ENCODE measurements at regions not wholly inside any gene's neighbourhood (a gene's known extent, or its start where the extent isn't known, plus 50 kb on each side); places are given as distances from the start of the nearest gene placed in this dataset.

DNA sequence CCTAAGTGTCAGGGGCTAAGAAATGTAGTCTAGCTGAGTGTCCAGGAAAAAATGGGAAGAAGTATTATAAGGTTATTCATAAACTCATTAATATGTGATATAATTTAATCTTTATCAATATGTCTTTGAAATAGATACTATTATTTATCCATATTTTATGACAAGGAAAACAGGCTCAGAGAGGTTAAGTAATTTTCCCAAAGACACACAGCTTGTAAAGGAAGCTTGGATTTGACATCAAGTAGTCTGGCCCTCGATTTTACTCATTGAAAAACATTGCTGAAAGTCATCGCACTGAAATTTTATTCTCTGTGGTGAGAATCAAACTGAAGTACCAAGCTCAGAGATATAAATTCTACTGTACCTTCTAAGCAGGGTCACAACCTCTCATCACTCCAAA, 276.9 kb downstream of the MSX2 start:
- Mint-ChIP-seq H3K27me3 (ENCODE audit: low read depth) (peaks cover 9% of the 10 kb centered on the region), H3K4me3 (no peak overlapping the region), H3K4me1 (ENCODE audit: low read depth) (peaks cover 17% of the 10 kb centered on the region), H3K9me3 (peaks cover 15% of the 10 kb centered on the region), H3K36me3 (ENCODE audit: insufficient read depth) (no peaks in the 10 kb centered on the region)
- ATAC-seq: no peak
- no peak for DNase-seq

- H3K27me3 Mint-ChIP-seq (ENCODE audit: low read depth): peaks cover 5% of the 10 kb centered on the region
- DNase-seq (no peak), ATAC-seq (no peak)
- no peaks in the 10 kb centered on the region for H3K36me3 Mint-ChIP-seq (ENCODE audit: insufficient read depth)
- peaks cover 17% of the 10 kb centered on the region for H3K4me1 Mint-ChIP-seq (ENCODE audit: low read depth)
- H3K9me3 Mint-ChIP-seq: peaks cover 15% of the 10 kb centered on the region
- H3K4me3 Mint-ChIP-seq: no peak overlapping the region
These were observed 275.2 kb downstream of the MSX2 start for GRCh38 chr5:174999581-174999980.

- H3K4me3 Mint-ChIP-seq: no peak overlapping the region
- ATAC-seq: peak in 1 of 2 donors; percentile 40
- H3K9me3 Mint-ChIP-seq: peaks cover 15% of the 10 kb centered on the region
- H3K27me3 Mint-ChIP-seq (ENCODE audit: low read depth): peaks cover 5% of the 10 kb centered on the region
- peaks cover 17% of the 10 kb centered on the region for H3K4me1 Mint-ChIP-seq (ENCODE audit: low read depth)
- H3K36me3 Mint-ChIP-seq (ENCODE audit: insufficient read depth): no peaks in the 10 kb centered on the region
- no peak for DNase-seq
These were observed 273.8 kb downstream of the MSX2 start for GRCh38 chr5:174998131-174998730.

GRCh38 chr5:174997688-174998087, 273.3 kb downstream of the MSX2 start:
- Mint-ChIP-seq H3K9me3 (peaks cover 15% of the 10 kb centered on the region), H3K27me3 (ENCODE audit: low read depth) (peaks cover 5% of the 10 kb centered on the region), H3K36me3 (ENCODE audit: insufficient read depth) (no peaks in the 10 kb centered on the region), H3K4me3 (no peak overlapping the region), H3K4me1 (ENCODE audit: low read depth) (peaks cover 17% of the 10 kb centered on the region)
- DNase-seq (no peak), ATAC-seq (peak in 1 of 2 donors; percentile 34)

DNA sequence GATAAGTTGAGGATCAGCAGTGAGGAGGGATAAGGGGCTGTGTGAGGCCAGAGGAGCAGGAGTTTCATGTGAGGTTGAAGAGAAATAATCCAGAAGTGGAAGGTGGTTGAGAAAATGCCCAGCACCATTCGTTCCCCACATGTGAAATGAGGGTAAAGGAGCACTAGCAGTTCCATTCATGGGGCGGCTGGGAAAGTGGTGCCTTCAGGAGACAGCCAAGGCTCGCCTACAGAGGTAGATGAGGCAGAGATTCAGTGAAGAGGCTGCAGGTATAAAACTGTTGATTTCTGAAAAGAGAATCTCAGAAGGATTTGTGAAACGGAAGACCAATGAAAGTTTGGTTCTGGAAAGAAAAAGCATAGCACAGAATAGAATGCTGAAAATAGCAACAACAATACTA, 272.6 kb downstream of the MSX2 start:
- ATAC-seq: no peak
- peaks cover 15% of the 10 kb centered on the region for H3K9me3 Mint-ChIP-seq
- H3K27me3 Mint-ChIP-seq (ENCODE audit: low read depth): peaks cover 5% of the 10 kb centered on the region
- no peak for DNase-seq
- peaks cover 17% of the 10 kb centered on the region for H3K4me1 Mint-ChIP-seq (ENCODE audit: low read depth)
- H3K4me3 Mint-ChIP-seq: no peak overlapping the region
- H3K36me3 Mint-ChIP-seq (ENCODE audit: insufficient read depth): no peaks in the 10 kb centered on the region

DNA sequence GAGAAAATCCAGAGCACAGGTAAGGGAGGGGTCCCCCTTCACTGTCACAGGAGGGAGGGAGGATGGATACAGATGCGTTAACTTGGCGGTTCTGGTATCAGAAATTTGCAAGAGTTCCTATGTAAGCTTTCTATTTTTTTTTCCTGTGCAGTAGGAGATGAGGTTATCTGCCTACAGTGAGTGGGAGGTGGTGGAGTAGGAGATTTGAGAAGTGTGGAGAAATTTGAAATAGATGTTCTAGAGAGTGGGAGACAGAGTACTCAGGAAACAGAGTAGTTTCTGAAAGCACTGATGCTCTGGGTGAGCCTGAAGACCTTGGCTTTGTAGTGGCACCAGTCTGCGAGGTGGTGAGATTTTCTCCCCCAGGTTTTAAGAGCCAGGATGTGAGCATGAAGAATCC, 271.4 kb downstream of the MSX2 start:
- Mint-ChIP-seq H3K4me3 (no peak overlapping the region), H3K27me3 (ENCODE audit: low read depth) (no peaks in the 10 kb centered on the region), H3K36me3 (ENCODE audit: insufficient read depth) (no peaks in the 10 kb centered on the region), H3K9me3 (peaks cover 15% of the 10 kb centered on the region), H3K4me1 (ENCODE audit: low read depth) (peaks cover 17% of the 10 kb centered on the region)
- DNase-seq (no peak), ATAC-seq (no peak)

- ATAC-seq: no peak
- Mint-ChIP-seq H3K4me1 (ENCODE audit: low read depth) (no peaks in the 10 kb centered on the region), H3K27me3 (ENCODE audit: low read depth) (no peaks in the 10 kb centered on the region), H3K4me3 (no peak overlapping the region), H3K9me3 (no peaks in the 10 kb centered on the region), H3K36me3 (ENCODE audit: insufficient read depth) (no peaks in the 10 kb centered on the region)
- DNase-seq: no peak
These were observed 267.5 kb downstream of the MSX2 start for GRCh38 chr5:174991847-174992246.

DNA sequence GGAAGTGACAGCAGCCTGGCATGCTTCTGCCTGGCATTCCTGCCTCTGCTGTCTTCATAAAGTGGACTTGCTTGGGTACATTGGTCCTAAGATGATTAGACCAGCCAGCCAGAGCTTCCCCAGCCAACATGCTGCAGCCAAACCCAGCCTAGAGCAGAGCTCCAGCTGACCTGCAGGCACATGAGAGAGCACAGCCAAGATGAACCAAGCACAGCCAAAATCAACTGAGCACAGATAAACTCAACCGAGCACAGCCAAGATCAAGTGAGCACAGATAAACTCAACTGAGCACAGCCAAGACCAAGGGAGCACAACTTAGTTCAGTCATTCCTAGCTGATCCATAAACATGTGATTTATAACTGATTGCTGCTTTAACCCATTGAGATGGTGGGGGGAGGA, 266.5 kb downstream of the MSX2 start:
- Mint-ChIP-seq H3K9me3 (no peaks in the 10 kb centered on the region), H3K4me1 (ENCODE audit: low read depth) (no peaks in the 10 kb centered on the region), H3K4me3 (no peak overlapping the region), H3K36me3 (ENCODE audit: insufficient read depth) (no peaks in the 10 kb centered on the region), H3K27me3 (ENCODE audit: low read depth) (no peaks in the 10 kb centered on the region)
- DNase-seq (no peak), ATAC-seq (no peak)

- no peaks in the 10 kb centered on the region for H3K4me1 Mint-ChIP-seq (ENCODE audit: low read depth)
- ATAC-seq: no peak
- H3K36me3 Mint-ChIP-seq (ENCODE audit: insufficient read depth): no peaks in the 10 kb centered on the region
- no peak overlapping the region for H3K4me3 Mint-ChIP-seq
- H3K9me3 Mint-ChIP-seq: no peaks in the 10 kb centered on the region
- no peaks in the 10 kb centered on the region for H3K27me3 Mint-ChIP-seq (ENCODE audit: low read depth)
- no peak for DNase-seq
These were observed 263.1 kb downstream of the MSX2 start for GRCh38 chr5:174987443-174988012.

- no peak for DNase-seq
- H3K27me3 Mint-ChIP-seq (ENCODE audit: low read depth): no peaks in the 10 kb centered on the region
These were observed 260.5 kb downstream of the MSX2 start for GRCh38 chr5:174984863-174985262.

DNA sequence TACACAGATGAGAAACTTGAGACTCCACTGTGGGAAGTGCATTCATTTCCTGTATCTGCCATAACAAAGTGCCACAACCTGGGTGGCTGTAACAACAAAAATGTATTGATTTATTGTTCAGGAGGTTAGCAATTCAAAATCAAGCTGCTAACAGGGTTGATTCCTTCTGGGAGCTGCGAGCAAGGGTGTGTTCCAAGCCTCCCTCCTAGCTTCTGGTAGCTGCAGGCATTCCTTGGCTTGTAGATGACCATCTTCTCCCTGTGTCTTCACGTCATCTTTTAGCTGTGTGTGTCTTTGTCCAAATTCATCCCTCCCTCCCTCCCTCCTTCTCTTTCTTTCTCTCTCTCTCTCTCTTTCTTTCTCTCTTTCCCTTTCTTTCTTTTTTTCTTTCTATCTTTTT, 258.1 kb downstream of the MSX2 start:
- no peaks in the 10 kb centered on the region for H3K9me3 Mint-ChIP-seq
- H3K36me3 Mint-ChIP-seq (ENCODE audit: insufficient read depth): no peaks in the 10 kb centered on the region
- DNase-seq: no peak
- no peak overlapping the region for H3K4me3 Mint-ChIP-seq
- no peaks in the 10 kb centered on the region for H3K27me3 Mint-ChIP-seq (ENCODE audit: low read depth)
- H3K4me1 Mint-ChIP-seq (ENCODE audit: low read depth): no peaks in the 10 kb centered on the region
- ATAC-seq: no peak

More at GRCh38 chr5:174984863-174985262, 260.5 kb downstream of the MSX2 start:
- Mint-ChIP-seq H3K9me3 (no peaks in the 10 kb centered on the region), H3K4me3 (no peak overlapping the region), H3K4me1 (ENCODE audit: low read depth) (no peaks in the 10 kb centered on the region), H3K36me3 (ENCODE audit: insufficient read depth) (no peaks in the 10 kb centered on the region)
- no peak for ATAC-seq

DNA sequence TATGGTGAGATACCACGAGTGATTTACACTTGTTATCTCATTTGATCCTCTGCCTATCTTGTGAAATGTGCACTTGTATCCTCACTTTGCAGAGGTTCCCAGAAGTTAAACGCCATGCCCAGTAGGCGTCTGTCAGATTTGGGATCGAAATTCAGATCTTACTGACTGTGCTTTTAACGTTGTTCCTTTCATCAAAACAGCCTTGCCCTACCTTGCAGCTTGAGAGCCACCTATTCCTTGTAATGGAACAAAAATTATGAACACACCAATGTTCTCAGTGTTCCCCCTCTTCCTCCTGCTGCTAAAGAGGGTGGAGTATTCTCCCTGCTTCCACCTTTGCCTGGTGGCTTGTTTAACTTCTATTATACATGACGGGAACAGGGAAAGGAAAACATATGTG, 257.0 kb downstream of the MSX2 start:
- DNase-seq: no peak
- no peaks in the 10 kb centered on the region for H3K9me3 Mint-ChIP-seq
- H3K36me3 Mint-ChIP-seq (ENCODE audit: insufficient read depth): no peaks in the 10 kb centered on the region
- no peak overlapping the region for H3K4me3 Mint-ChIP-seq
- no peak for ATAC-seq
- H3K4me1 Mint-ChIP-seq (ENCODE audit: low read depth): no peaks in the 10 kb centered on the region
- H3K27me3 Mint-ChIP-seq (ENCODE audit: low read depth): no peaks in the 10 kb centered on the region

GRCh38 chr5:174980952-174981351, 256.6 kb downstream of the MSX2 start:
- Mint-ChIP-seq H3K36me3 (ENCODE audit: insufficient read depth) (no peaks in the 10 kb centered on the region), H3K27me3 (ENCODE audit: low read depth) (no peaks in the 10 kb centered on the region), H3K9me3 (no peaks in the 10 kb centered on the region), H3K4me1 (ENCODE audit: low read depth) (no peaks in the 10 kb centered on the region), H3K4me3 (no peak overlapping the region)
- ATAC-seq: no peak
- DNase-seq: no peak

GRCh38 chr5:174972291-174972690, 247.9 kb downstream of the MSX2 start:
- Mint-ChIP-seq H3K4me3 (no peak overlapping the region), H3K36me3 (ENCODE audit: insufficient read depth) (no peaks in the 10 kb centered on the region), H3K9me3 (peaks cover 13% of the 10 kb centered on the region), H3K27me3 (ENCODE audit: low read depth) (peaks cover 13% of the 10 kb centered on the region), H3K4me1 (ENCODE audit: low read depth) (no peaks in the 10 kb centered on the region)
- DNase-seq: no peak
- ATAC-seq: no peak

GRCh38 chr5:174971210-174971609, 246.8 kb downstream of the MSX2 start:
- peaks cover 18% of the 10 kb centered on the region for H3K9me3 Mint-ChIP-seq

More at GRCh38 chr5:174971210-174971609, 246.8 kb downstream of the MSX2 start:
- ATAC-seq (no peak), DNase-seq (no peak)
- no peaks in the 10 kb centered on the region for H3K4me1 Mint-ChIP-seq (ENCODE audit: low read depth)
- H3K36me3 Mint-ChIP-seq (ENCODE audit: insufficient read depth): no peaks in the 10 kb centered on the region
- peaks cover 13% of the 10 kb centered on the region for H3K27me3 Mint-ChIP-seq (ENCODE audit: low read depth)
- no peak overlapping the region for H3K4me3 Mint-ChIP-seq

Data from activated T-cell treated with anti-CD3 and anti-CD28 coated beads, Interleukin-2, amount 50 U/mL, for 4 hours (primary cell).